GM18507 (cell line): ENCODE measurements at regions not wholly inside any gene's neighbourhood (a gene's known extent, or its start where the extent isn't known, plus 50 kb on each side); places are given as distances from the start of the nearest gene placed in this dataset.
"Not testable (repeated sequence)": the region's sequence is repeated elsewhere in the genome, so short reads cannot be mapped to it uniquely, and the experiment has no call there.

Source experiments
- DNase-seq: peaks from one replicate; pipeline ENCODE4 v3.0.0; 2011; ENCODE audit warnings: low read depth; ENCODE audit not compliant: insufficient read length; ENCODE audit errors: extremely low spot score
- FAIRE-seq: peaks from 2 replicates; lab custom pipeline; 2011; peaks lifted over from hg19 to GRCh38; lab: Jason Lieb, UNC

- DNase-seq = no peak
- no peak for FAIRE-seq
Measured at GRCh38 chr1:88300752-88301263, 383.3 kb upstream of the PKN2 start.

- DNase-seq (no peak), FAIRE-seq (no peak)
Measured at GRCh38 chr1:88302843-88303486, 381.1 kb upstream of the PKN2 start.

GRCh38 chr1:88311265-88311664, 372.8 kb upstream of the PKN2 start:
- FAIRE-seq (no peak), DNase-seq (no peak)

GRCh38 chr1:88311907-88312306, 372.2 kb upstream of the PKN2 start:
- DNase-seq = no peak
- no peak for FAIRE-seq

- DNase-seq = no peak
- no peak for FAIRE-seq
Measured at GRCh38 chr1:88317396-88317795, 366.7 kb upstream of the PKN2 start.

- DNase-seq (no peak), FAIRE-seq (no peak)
Measured at GRCh38 chr1:88318740-88319139, 365.3 kb upstream of the PKN2 start.

- FAIRE-seq = no peak
Measured at GRCh38 chr1:88320291-88320690, 363.8 kb upstream of the PKN2 start.

GRCh38 chr1:88321706-88322105, 362.4 kb upstream of the PKN2 start:
- FAIRE-seq (no peak), DNase-seq (no peak)

More at GRCh38 chr1:88320291-88320690, 363.8 kb upstream of the PKN2 start:
- DNase-seq = no peak

- FAIRE-seq (no peak), DNase-seq (no peak)
Measured at GRCh38 chr1:88324899-88325298, 359.2 kb upstream of the PKN2 start.

GRCh38 chr1:88327391-88328267, 356.4 kb upstream of the PKN2 start:
- no peak for FAIRE-seq
- DNase-seq = no peak

- DNase-seq (no peak), FAIRE-seq (no peak)
Measured at GRCh38 chr1:88330201-88330600, 353.9 kb upstream of the PKN2 start.

GRCh38 chr1:88333086-88333695, 350.9 kb upstream of the PKN2 start:
- FAIRE-seq (no peak), DNase-seq (no peak)

GRCh38 chr1:88341447-88341846, 342.6 kb upstream of the PKN2 start:
- FAIRE-seq (no peak), DNase-seq (no peak)

- FAIRE-seq, DNase-seq: not testable (repeated sequence)
Measured at GRCh38 chr1:88342081-88342480, 342.0 kb upstream of the PKN2 start.

- FAIRE-seq = no peak
- DNase-seq = no peak
Measured at GRCh38 chr1:88350648-88351047, 333.4 kb upstream of the PKN2 start.

- DNase-seq (no peak), FAIRE-seq (no peak)
Measured at GRCh38 chr1:88351960-88352359, 332.1 kb upstream of the PKN2 start.

GRCh38 chr1:88354256-88354655, 329.8 kb upstream of the PKN2 start:
- DNase-seq (no peak), FAIRE-seq (no peak)

- no peak for FAIRE-seq
- DNase-seq = no peak
Measured at GRCh38 chr1:88357729-88358128, 326.3 kb upstream of the PKN2 start.

- DNase-seq (no peak), FAIRE-seq (no peak)
Measured at GRCh38 chr1:88371436-88372023, 312.5 kb upstream of the PKN2 start.

- FAIRE-seq (no peak), DNase-seq (no peak)
Measured at GRCh38 chr1:88375977-88376376, 308.1 kb upstream of the PKN2 start.
